ENCODE measurements at regions not wholly inside any gene's neighbourhood (a gene's known extent, or its start where the extent isn't known, plus 50 kb on each side); places are given as distances from the start of the nearest gene placed in this dataset.
"Not testable (repeated sequence)": the region's sequence is repeated elsewhere in the genome, so short reads cannot be mapped to it uniquely, and the experiment has no call there.

- intact Hi-C loops (cut with DNase I) = no loop called here
- no peak for DNase-seq
- no peak for ATAC-seq (ENCODE audit: poor library complexity)
Measured at GRCh38 chr20:55159230-55159629, 683.8 kb downstream of the DOK5 start.

GRCh38 chr20:55158446-55158845, 683.1 kb downstream of the DOK5 start:
- ATAC-seq (ENCODE audit: poor library complexity) (no peak), DNase-seq (no peak)
- intact Hi-C loops (cut with DNase I) = no loop called here

GRCh38 chr20:55155360-55155759, 680.0 kb downstream of the DOK5 start:
- ATAC-seq (ENCODE audit: poor library complexity) = no peak
- no peak for DNase-seq
- intact Hi-C loops (cut with DNase I) = no loop called here

- DNase-seq = no peak
- intact Hi-C loops (cut with DNase I) = no loop called here
- ATAC-seq (ENCODE audit: poor library complexity) = no peak
Measured at GRCh38 chr20:55153001-55153645, 677.7 kb downstream of the DOK5 start.

- intact Hi-C loops (cut with DNase I) = no loop called here
- DNase-seq (no peak), ATAC-seq (ENCODE audit: poor library complexity) (no peak)
Measured at GRCh38 chr20:55151171-55151570, 675.8 kb downstream of the DOK5 start.

GRCh38 chr20:55143601-55144000, 668.2 kb downstream of the DOK5 start:
- DNase-seq (no peak), ATAC-seq (ENCODE audit: poor library complexity) (no peak)
- intact Hi-C loops (cut with DNase I) = no loop called here

- intact Hi-C loops (cut with DNase I) = no loop called here
- ATAC-seq (ENCODE audit: poor library complexity) (no peak), DNase-seq (no peak)
Measured at GRCh38 chr20:55142932-55143331, 667.5 kb downstream of the DOK5 start.

GRCh38 chr20:55140631-55141030, 665.2 kb downstream of the DOK5 start:
- intact Hi-C loops (cut with DNase I) = no loop called here
- ATAC-seq (ENCODE audit: poor library complexity) (peak; percentile 34), DNase-seq (no peak)

GRCh38 chr20:55139173-55139765, 663.9 kb downstream of the DOK5 start:
- no peak for ATAC-seq (ENCODE audit: poor library complexity)

GRCh38 chr20:55135923-55136322, 660.5 kb downstream of the DOK5 start:
- ATAC-seq (ENCODE audit: poor library complexity) = no peak
- no peak for DNase-seq
- intact Hi-C loops (cut with DNase I) = no loop called here

More at GRCh38 chr20:55139173-55139765, 663.9 kb downstream of the DOK5 start:
- intact Hi-C loops (cut with DNase I) = no loop called here
- DNase-seq = no peak

- no peak for DNase-seq
- ATAC-seq (ENCODE audit: poor library complexity) = no peak
- intact Hi-C loops (cut with DNase I) = no loop called here
Measured at GRCh38 chr20:55132523-55132922, 657.1 kb downstream of the DOK5 start.

- intact Hi-C loops (cut with DNase I) = not testable (repeated sequence)
Measured at GRCh38 chr20:55117577-55117976, 642.2 kb downstream of the DOK5 start.

GRCh38 chr20:55116598-55116997, 641.2 kb downstream of the DOK5 start:
- no peak for ATAC-seq (ENCODE audit: poor library complexity)
- no peak for DNase-seq

More at GRCh38 chr20:55117577-55117976, 642.2 kb downstream of the DOK5 start:
- not testable (repeated sequence) for ATAC-seq (ENCODE audit: poor library complexity); DNase-seq

GRCh38 chr20:55103188-55103587, 627.8 kb downstream of the DOK5 start:
- intact Hi-C loops (cut with DNase I) = no loop called here
- DNase-seq = no peak
- no peak for ATAC-seq (ENCODE audit: poor library complexity)

More at GRCh38 chr20:55116598-55116997, 641.2 kb downstream of the DOK5 start:
- intact Hi-C loops (cut with DNase I) = no loop called here

GRCh38 chr20:55099251-55099650, 623.9 kb downstream of the DOK5 start:
- no peak for DNase-seq
- ATAC-seq (ENCODE audit: poor library complexity) = no peak
- intact Hi-C loops (cut with DNase I) = no loop called here

GRCh38 chr20:55097621-55098020, 622.2 kb downstream of the DOK5 start:
- intact Hi-C loops (cut with DNase I) = no loop called here
- DNase-seq = no peak
- ATAC-seq (ENCODE audit: poor library complexity) = no peak

- intact Hi-C loops (cut with DNase I) = no loop called here
- ATAC-seq (ENCODE audit: poor library complexity) (no peak), DNase-seq (no peak)
Measured at GRCh38 chr20:55095745-55096400, 620.5 kb downstream of the DOK5 start.

GRCh38 chr20:55094353-55094861, 619.0 kb downstream of the DOK5 start:
- intact Hi-C loops (cut with DNase I) = no loop called here
- DNase-seq (no peak), ATAC-seq (ENCODE audit: poor library complexity) (no peak)

GRCh38 chr20:55090286-55090685, 614.9 kb downstream of the DOK5 start:
- intact Hi-C loops (cut with DNase I) = no loop called here
- DNase-seq = no peak
- no peak for ATAC-seq (ENCODE audit: poor library complexity)

GRCh38 chr20:55086421-55086820, 611.0 kb downstream of the DOK5 start:
- no peak for ATAC-seq (ENCODE audit: poor library complexity)
- DNase-seq = no peak
- intact Hi-C loops (cut with DNase I) = no loop called here
